HCT116 (cell line): ENCODE measurements at regions not wholly inside any gene's neighbourhood (a gene's known extent, or its start where the extent isn't known, plus 50 kb on each side); places are given as distances from the start of the nearest gene placed in this dataset.

Experiments
- ATAC-seq: fragments of 200-7000 bp; cut with Tn5 transposase; 2 replicates; pipeline ENCODE4 v1.9.1; 2020; ENCODE audit warnings: mild to moderate bottlenecking, moderate library complexity
- BruUV-seq: library from RNA; stranded (reverse); fragments of 400-500 nt; replicated peaks from 2 replicates; lab custom pipeline; 2021; lab: Mats Ljungman, UMichigan
- CTCF ChIA-PET: fragments of 300-600 bp; sonication (Branson Sonifier 250); formaldehyde crosslinking; loops from one replicate; lab custom pipeline; 2021; ENCODE audit warnings: antibody characterized with exemption; lab: Charles Lee
- POLR2A ChIA-PET: fragments of 300-600, 350-600 bp; sonication (Branson Sonifier 250); formaldehyde crosslinking; loops from one replicate; lab custom pipeline; 2021; ENCODE audit warnings: antibody characterized with exemption; lab: Charles Lee
- RAD21 ChIA-PET, 2 experiments: fragments of 300-600 bp; sonication (Branson Sonifier 250); formaldehyde crosslinking; loops; one replicate each; lab custom pipeline; 2023; ENCODE audit warnings: low total read pairs in 2 of 2; ENCODE audit not compliant: uncharacterized antibody in 2 of 2, unreplicated experiment in 2 of 2, low non-redundant PET in 1 of 2; lab: Charles Lee
- DNase-seq: peaks from one replicate; pipeline ENCODE4 v3.0.0-alpha.2; 2010; ENCODE audit warnings: low read depth, low spot score
- H2AFZ ChIP-seq: fragments of 200-600 bp; shearing (Covaris generic), sonication (generic); 2 replicates; pipeline ENCODE4 v1.6.1; 2017; ENCODE audit warnings: low read depth, mixed run types, mixed read lengths, antibody characterized with exemption, low read length; ENCODE audit not compliant: poor library complexity, severe bottlenecking
- H3K27ac ChIP-seq: 2 replicates; pipeline ENCODE4 v1.5.1; 2012; ENCODE audit warnings: low read depth, low read length
- H3K27me3 ChIP-seq: fragments of 200-600 bp; sonication (generic); 2 replicates; pipeline ENCODE4 v1.6.1; 2016; ENCODE audit warnings: mixed run types, low read length, mixed read lengths; ENCODE audit not compliant: insufficient read depth
- H3K36me3 ChIP-seq, 2 experiments: fragments of 200-500 bp in 1 of 2; fragments of 200-600 bp in 1 of 2; sonication (Bioruptor generic) in 1 of 2; sonication (generic) in 1 of 2; 2 replicates each; pipeline versions ENCODE4 v1.5.1 to v1.6.1; 2014 to 2016; ENCODE audit warnings: low read length in 2 of 2, inconsistent platforms in 1 of 2, mixed read lengths in 1 of 2, mixed run types in 1 of 2; ENCODE audit not compliant: insufficient read depth in 2 of 2, control insufficient read depth in 1 of 2
- H3K4me1 ChIP-seq, 2 experiments: fragments of 200-600 bp in 1 of 2; sonication (generic) in 1 of 2; 2 replicates each; pipeline versions ENCODE4 v1.5.1 to v1.6.1; 2012 to 2017; ENCODE audit warnings: low read length in 2 of 2, inconsistent platforms in 1 of 2, mild to moderate bottlenecking in 1 of 2, mixed read lengths in 1 of 2, mixed run types in 1 of 2, moderate library complexity in 1 of 2; ENCODE audit not compliant: insufficient read depth in 2 of 2, control insufficient read depth in 1 of 2
- H3K4me2 ChIP-seq: fragments of 200-600 bp; sonication (generic); 2 replicates; pipeline ENCODE4 v1.6.1; 2017; ENCODE audit warnings: mixed run types, low read length, mixed read lengths
- H3K4me3 ChIP-seq, 2 experiments: fragments of 200-600 bp in 1 of 2; sonication (generic) in 1 of 2; replicated peaks in 1 of 2; 2 replicates each; pipeline ENCODE4 v1.5.1; 2011 to 2016; ENCODE audit warnings: low read length in 2 of 2, control low read depth in 1 of 2, low read depth in 1 of 2, mild to moderate bottlenecking in 1 of 2, mixed read lengths in 1 of 2, mixed run types in 1 of 2
- H3K79me2 ChIP-seq: fragments of 200-600 bp; sonication (generic); 2 replicates; pipeline ENCODE4 v1.6.1; 2017; ENCODE audit warnings: mild to moderate bottlenecking, mixed run types, low read length, moderate library complexity, mixed read lengths; ENCODE audit not compliant: insufficient read depth
- H3K9ac ChIP-seq: fragments of 200-600 bp; sonication (generic); 2 replicates; pipeline ENCODE4 v1.6.1; 2016; ENCODE audit warnings: low read length, mixed read lengths
- H3K9me2 ChIP-seq: fragments of 200-600 bp; sonication (generic), shearing (Covaris generic); 2 replicates; pipeline ENCODE4 v1.6.1; 2017; ENCODE audit warnings: mixed run types, mild to moderate bottlenecking, moderate library complexity; ENCODE audit not compliant: insufficient read depth
- H3K9me3 ChIP-seq, 2 experiments: fragments of 200-500 bp in 1 of 2; fragments of 200-600 bp in 1 of 2; sonication (Bioruptor generic) in 1 of 2; sonication (generic) in 1 of 2; 2 replicates each; pipeline ENCODE4 v1.6.1; 2014 to 2017; ENCODE audit warnings: low read length in 2 of 2, mixed read lengths in 2 of 2, inconsistent platforms in 1 of 2, low read depth in 1 of 2, mild to moderate bottlenecking in 1 of 2, mixed run types in 1 of 2, moderate library complexity in 1 of 2; ENCODE audit not compliant: control insufficient read depth in 1 of 2, insufficient read depth in 1 of 2
- H4K20me1 ChIP-seq: fragments of 200-600 bp; sonication (generic), shearing (Covaris generic); 2 replicates; pipeline ENCODE4 v1.6.1; 2017; ENCODE audit warnings: mixed run types, mild to moderate bottlenecking, moderate library complexity; ENCODE audit not compliant: insufficient read depth
- CBX3 ChIP-seq: IDR thresholded peaks from 2 replicates; pipeline ENCODE4 v1.6.1; 2012; ENCODE audit warnings: low read depth
- CEBPB ChIP-seq: IDR thresholded peaks from 2 replicates; pipeline ENCODE4 v1.6.1; 2012; ENCODE audit warnings: low read depth
- EGR1 ChIP-seq: IDR thresholded peaks from 2 replicates; pipeline ENCODE4 v1.6.1; 2012; ENCODE audit warnings: low read depth
- ELF1 ChIP-seq: IDR thresholded peaks from 2 replicates; pipeline ENCODE4 v1.6.1; 2012; ENCODE audit warnings: low read depth, borderline replicate concordance
- EZH2phosphoT487 ChIP-seq: fragments of 200-600 bp; IDR thresholded peaks from 2 replicates; pipeline ENCODE4 v1.6.1; 2018; ENCODE audit warnings: antibody characterized with exemption, borderline replicate concordance
- FOSL1 ChIP-seq: IDR thresholded peaks from 2 replicates; pipeline ENCODE4 v1.6.1; 2012; ENCODE audit warnings: low read depth
- JUND ChIP-seq: IDR thresholded peaks from 2 replicates; pipeline ENCODE4 v1.6.1; 2012
- POLR2A ChIP-seq: IDR thresholded peaks from 2 replicates; pipeline ENCODE4 v1.7.0; 2011; ENCODE audit warnings: borderline replicate concordance; ENCODE audit not compliant: insufficient read depth, insufficient read length; ENCODE audit errors: extremely low read depth
- POLR2AphosphoS5 ChIP-seq: IDR thresholded peaks from 2 replicates; pipeline ENCODE4 v1.6.1; 2011; ENCODE audit warnings: mild to moderate bottlenecking, low read depth, low read length, moderate library complexity
- SIN3A ChIP-seq: IDR thresholded peaks from 2 replicates; pipeline ENCODE4 v1.6.1; 2012; ENCODE audit warnings: low read depth
- SP1 ChIP-seq: IDR thresholded peaks from 2 replicates; pipeline ENCODE4 v1.6.1; 2012; ENCODE audit warnings: low read depth
- SRF ChIP-seq: IDR thresholded peaks from 2 replicates; pipeline ENCODE4 v1.6.1; 2012; ENCODE audit warnings: low read depth
- intact Hi-C: fragments of 100-400 bp; cut with micrococcal nuclease; formaldehyde crosslinking; loops from 2 replicates; pipeline ENCODE4 v1.10.0; 2022
- TF ChIP-seq, protein P1 (sequence below): IDR thresholded peaks from 2 replicates; pipeline ENCODE4 v1.6.1; 2012; ENCODE audit warnings: low read depth
- TF ChIP-seq, protein P2 (sequence below): IDR thresholded peaks from 2 replicates; pipeline ENCODE4 v1.6.1; 2012
- TF ChIP-seq, protein P3 (sequence below): IDR thresholded peaks from 2 replicates; pipeline ENCODE4 v1.6.1; 2012

DNA sequence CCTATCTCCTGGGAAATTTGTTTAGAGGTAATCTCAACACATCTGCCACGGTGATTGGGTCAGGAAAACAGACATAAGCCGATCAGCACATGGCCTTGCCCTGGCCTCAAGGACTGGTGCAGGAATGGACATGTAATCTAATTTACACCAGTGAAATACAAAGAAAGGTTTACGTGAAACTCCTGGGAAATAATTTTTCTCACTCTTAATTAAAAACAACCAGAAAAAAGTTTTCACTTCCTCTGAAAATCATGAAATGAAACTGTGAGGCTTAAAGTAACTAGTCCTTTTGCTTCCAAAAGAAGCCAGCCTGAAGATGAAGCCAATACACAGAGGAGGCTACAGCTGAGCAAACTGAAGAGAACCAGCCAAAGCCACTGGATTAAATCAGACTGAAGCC lies 154.1 kb upstream of the FAM241A start:
- Histone ChIP-seq H3K9me2 (no peaks in the 10 kb centered on the region), H3K4me2 (no peak overlapping the region), H3K27ac (no peak overlapping the region), H3K4me1 (peaks cover 0 to 15% of the 10 kb centered on the region in 2 experiments; a peak in 2 of 4 replicates), H3K79me2 (no peaks in the 10 kb centered on the region), H3K36me3 (no peaks in the 10 kb centered on the region), H2AFZ (peak overlapping the region; percentile 64), H3K9ac (no peak overlapping the region), H3K9me3 (no peaks in the 10 kb centered on the region), H3K4me3 (no peak overlapping the region), H4K20me1 (no peaks in the 10 kb centered on the region), H3K27me3 (no peaks in the 10 kb centered on the region)
- intact Hi-C loops = no loop called here
- no peak for ATAC-seq
- POLR2A ChIA-PET = no interaction called here
- RAD21 ChIA-PET = no interaction called here
- CTCF ChIA-PET = no interaction called here
- no TSS peak for BruUV-seq
- TF ChIP-seq EGR1 = no peak
- TF ChIP-seq JUND = no peak
- TF ChIP-seq, protein P1, sequence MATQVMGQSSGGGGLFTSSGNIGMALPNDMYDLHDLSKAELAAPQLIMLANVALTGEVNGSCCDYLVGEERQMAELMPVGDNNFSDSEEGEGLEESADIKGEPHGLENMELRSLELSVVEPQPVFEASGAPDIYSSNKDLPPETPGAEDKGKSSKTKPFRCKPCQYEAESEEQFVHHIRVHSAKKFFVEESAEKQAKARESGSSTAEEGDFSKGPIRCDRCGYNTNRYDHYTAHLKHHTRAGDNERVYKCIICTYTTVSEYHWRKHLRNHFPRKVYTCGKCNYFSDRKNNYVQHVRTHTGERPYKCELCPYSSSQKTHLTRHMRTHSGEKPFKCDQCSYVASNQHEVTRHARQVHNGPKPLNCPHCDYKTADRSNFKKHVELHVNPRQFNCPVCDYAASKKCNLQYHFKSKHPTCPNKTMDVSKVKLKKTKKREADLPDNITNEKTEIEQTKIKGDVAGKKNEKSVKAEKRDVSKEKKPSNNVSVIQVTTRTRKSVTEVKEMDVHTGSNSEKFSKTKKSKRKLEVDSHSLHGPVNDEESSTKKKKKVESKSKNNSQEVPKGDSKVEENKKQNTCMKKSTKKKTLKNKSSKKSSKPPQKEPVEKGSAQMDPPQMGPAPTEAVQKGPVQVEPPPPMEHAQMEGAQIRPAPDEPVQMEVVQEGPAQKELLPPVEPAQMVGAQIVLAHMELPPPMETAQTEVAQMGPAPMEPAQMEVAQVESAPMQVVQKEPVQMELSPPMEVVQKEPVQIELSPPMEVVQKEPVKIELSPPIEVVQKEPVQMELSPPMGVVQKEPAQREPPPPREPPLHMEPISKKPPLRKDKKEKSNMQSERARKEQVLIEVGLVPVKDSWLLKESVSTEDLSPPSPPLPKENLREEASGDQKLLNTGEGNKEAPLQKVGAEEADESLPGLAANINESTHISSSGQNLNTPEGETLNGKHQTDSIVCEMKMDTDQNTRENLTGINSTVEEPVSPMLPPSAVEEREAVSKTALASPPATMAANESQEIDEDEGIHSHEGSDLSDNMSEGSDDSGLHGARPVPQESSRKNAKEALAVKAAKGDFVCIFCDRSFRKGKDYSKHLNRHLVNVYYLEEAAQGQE = no peak
- TF ChIP-seq SP1 = no peak
- no peak for DNase-seq

DNA sequence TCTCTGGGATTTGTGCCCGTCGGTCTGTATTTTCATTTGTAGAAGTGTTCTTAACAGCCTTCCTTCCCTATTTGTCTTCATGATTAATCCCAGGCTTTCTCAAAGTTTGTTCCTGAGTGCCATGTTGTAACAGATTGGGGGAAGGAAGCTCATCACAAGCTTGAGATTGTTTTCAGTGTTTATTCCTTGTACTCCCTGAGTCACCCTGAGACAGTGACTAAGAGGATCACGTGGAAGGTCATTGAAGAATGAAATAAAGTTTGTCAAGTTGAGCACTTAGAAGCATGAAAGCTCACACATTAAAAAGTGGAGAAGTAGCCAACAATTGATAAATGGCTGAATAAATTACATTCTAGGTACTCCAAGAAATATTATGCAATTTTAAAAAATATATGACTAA lies 153.5 kb upstream of the FAM241A start:
- ChIA-PET CTCF (no interaction called here), RAD21 (no interaction called here), POLR2A (no interaction called here)
- peak; percentile 60; the same call in 1 of the 2 replicates for ATAC-seq
- Histone ChIP-seq H4K20me1 (no peaks in the 10 kb centered on the region), H3K36me3 (no peaks in the 10 kb centered on the region), H3K27me3 (no peaks in the 10 kb centered on the region), H3K4me2 (peak overlapping the region; percentile 31), H3K9me2 (no peaks in the 10 kb centered on the region), H3K79me2 (no peaks in the 10 kb centered on the region), H3K4me1 (peaks cover 0 to 15% of the 10 kb centered on the region in 2 experiments; a peak in 2 of 4 replicates), H2AFZ (peak overlapping the region; percentile 64), H3K9ac (no peak overlapping the region), H3K27ac (no peak overlapping the region), H3K4me3 (no peak overlapping the region), H3K9me3 (no peaks in the 10 kb centered on the region)
- intact Hi-C loops = no loop called here
- TF ChIP-seq SP1 (peak; percentile 20; the same call in 1 of the 2 replicates), CBX3 (peak; percentile 71; the same call in 1 of the 2 replicates), CEBPB (0 out of 2 replicates have a peak, but pooled peaks have one; percentile 12), EZH2phosphoT487 (no peak), POLR2A (no peak), POLR2AphosphoS5 (no peak), ELF1 (no peak), FOSL1 (peak; percentile 61; the same call in 1 of the 2 replicates), SRF (no peak), JUND (peak; percentile 56; the same call in 1 of the 2 replicates), SIN3A (no peak)
- TF ChIP-seq, protein P2, sequence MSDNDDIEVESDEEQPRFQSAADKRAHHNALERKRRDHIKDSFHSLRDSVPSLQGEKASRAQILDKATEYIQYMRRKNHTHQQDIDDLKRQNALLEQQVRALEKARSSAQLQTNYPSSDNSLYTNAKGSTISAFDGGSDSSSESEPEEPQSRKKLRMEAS = peak; percentile 17; the same call in 1 of the 2 replicates
- TF ChIP-seq, protein P3, sequence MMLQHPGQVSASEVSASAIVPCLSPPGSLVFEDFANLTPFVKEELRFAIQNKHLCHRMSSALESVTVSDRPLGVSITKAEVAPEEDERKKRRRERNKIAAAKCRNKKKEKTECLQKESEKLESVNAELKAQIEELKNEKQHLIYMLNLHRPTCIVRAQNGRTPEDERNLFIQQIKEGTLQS = no peak
- peak; percentile 8 for DNase-seq
- no TSS peak for BruUV-seq
